GM18870 (cell line): ENCODE measurements at regions not wholly inside any gene's neighbourhood (a gene's known extent, or its start where the extent isn't known, plus 50 kb on each side); places are given as distances from the start of the nearest gene placed in this dataset.

ENCODE experiments used
- ATAC-seq: cut with Tn5 transposase; IDR thresholded peaks from one replicate; pipeline ENCODE4 v1.9.1; 2021; ENCODE audit warnings: moderate library complexity; ENCODE audit not compliant: unreplicated experiment

GRCh38 chr14:97413966-97414717, 617.0 kb downstream of the VRK1 start:
- no peak for ATAC-seq

DNA sequence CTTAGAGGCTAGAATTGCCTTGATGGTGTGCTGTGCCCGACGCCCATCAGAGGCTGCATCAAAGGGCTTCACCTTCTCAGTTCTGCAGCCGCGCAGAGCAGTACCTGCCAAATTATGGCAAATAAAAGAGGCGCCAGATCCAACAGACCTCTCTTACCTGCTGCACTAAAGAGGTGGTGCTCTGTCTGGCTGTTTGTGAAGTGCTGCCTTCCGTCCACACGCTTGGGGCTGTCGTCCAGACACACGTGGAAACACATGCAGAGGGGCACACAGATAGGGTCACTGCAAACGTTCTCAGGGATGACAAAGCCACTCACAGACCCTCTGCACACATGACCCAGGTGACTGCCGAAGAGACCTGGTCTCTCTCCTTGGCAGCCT, 617.5 kb downstream of the VRK1 start:
- no peak for ATAC-seq

DNA sequence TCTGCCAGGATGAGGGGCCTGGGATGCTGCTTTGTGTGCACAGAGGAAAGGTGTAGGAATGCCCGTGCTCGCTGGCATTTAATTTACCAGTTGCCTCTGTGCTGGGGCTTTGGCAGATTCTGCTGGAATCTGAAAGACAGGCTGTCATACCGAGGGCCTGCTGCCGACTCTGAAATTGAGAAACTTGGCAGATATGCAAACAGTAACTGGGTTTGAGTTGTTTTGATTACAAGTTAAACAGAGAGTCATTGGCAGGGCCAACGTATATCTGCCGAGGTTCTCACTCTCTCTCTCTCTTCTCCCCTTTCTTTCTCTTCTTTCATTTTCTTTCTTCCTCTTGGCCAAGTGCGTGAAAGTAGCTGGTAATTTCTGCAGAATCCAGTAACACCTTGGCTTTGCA, 618.7 kb downstream of the VRK1 start:
- ATAC-seq = no peak

GRCh38 chr14:97416550-97416949, 619.4 kb downstream of the VRK1 start:
- ATAC-seq = no peak

- ATAC-seq = no peak
These were observed 620.1 kb downstream of the VRK1 start for GRCh38 chr14:97417331-97417730.

DNA sequence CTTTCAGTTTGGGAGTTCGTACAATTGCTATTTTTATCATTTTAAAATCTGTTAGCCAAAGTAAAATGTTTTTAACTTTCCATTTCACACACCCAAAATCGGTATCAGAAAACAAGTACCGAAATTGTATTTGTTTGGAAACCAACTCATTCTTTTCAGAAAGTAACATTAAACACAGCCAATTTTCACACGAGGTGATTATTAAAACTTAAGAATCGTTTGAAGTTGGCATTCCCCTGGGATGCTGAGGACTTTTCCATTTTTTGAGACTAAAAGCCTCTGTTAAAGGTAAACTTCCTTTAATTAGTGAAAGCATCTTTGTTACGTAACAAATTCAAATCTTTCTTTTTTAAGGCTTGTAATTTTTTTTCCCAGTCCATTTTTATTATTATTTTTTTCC, 623.0 kb downstream of the VRK1 start:
- ATAC-seq = no peak

DNA sequence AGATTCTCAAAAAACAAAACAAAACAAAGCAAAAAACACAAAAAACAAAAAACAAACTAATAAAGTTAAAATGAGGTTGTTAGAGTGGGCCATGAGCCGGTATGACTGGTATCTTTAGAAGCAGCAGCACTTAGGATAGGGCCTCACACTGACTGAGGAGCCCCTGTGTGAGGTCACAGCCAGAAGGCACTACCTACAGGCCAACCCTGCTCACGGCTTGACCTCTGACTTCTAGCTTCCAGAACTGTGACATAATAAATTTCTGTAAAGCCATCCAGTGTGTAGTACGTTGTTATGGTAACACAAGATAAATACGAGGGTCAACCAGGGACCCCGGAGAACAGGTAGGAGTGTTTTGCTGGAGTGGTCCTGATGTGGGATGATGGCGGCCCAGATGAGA, 629.6 kb downstream of the VRK1 start:
- no peak for ATAC-seq

DNA sequence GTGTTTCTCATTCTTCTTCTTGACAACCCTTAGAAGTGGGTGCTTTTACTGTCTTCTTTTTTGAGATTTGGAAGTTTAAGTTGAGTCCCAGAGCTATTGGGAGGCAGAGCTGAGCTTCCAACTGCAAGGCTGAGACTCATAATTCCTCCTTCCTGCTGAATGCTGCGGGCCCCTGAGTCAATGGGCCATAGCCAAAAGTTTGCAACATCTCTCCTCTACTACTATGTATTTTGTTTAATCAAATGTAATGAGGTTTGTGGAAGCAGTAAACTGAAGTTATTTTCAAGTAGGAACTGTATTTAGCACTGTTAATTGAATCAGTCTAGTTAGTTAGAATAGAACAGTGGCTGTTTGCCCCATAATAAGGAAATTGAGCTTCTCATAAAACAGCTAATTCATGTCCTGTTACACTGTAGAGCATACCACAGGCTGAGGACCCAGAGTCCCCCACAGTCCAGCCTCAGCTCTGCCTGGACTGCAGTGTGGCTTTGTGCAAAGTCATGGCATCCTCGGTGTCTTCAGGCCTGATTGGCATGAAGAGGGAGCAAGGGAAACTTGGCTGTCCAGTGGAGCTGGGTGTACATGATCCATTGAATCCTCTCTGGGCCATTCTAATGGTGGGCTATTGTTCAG, 631.7 kb downstream of the VRK1 start:
- no peak for ATAC-seq

GRCh38 chr14:97432586-97432985, 635.4 kb downstream of the VRK1 start:
- no peak for ATAC-seq

- no peak for ATAC-seq
These were observed 644.7 kb downstream of the VRK1 start for GRCh38 chr14:97441740-97442362.

DNA sequence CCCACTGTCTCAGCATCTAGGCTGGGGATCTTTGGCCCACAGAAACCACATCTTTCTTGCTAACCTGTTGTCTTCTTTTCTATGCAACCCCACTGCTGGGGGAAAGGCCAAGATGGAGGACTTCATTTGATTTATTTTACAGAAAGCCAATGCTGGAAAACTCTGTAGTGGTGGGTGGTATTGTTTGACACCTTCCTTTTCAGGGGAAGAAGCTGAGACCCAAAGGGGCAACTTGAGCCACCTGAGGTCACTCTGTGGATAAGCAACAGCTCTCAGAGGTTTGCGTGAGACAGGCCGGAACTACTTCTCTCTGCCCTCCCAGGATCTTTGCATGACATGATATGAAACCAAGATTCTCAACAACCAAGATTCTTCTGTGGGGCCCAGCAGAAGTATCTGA, 645.2 kb downstream of the VRK1 start:
- no peak for ATAC-seq

DNA sequence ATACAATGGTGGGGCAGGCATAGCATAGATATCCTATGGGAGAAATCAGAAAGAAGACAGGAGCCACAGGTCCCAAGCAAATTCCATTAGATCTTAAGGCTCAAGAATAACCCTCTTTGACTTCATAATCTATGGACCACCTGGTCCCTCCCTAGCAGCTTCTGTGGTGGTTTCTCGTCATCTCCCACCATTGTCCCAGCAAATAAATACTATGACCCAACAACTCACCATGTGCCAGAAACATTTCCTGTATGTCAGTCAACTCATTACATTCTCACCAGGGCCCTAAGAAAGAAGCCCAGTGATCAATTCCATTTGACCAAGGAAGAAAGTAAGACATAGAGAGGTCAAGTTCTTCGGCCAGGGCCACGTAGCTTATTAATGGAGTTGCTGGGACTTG, 646.2 kb downstream of the VRK1 start:
- no peak for ATAC-seq

DNA sequence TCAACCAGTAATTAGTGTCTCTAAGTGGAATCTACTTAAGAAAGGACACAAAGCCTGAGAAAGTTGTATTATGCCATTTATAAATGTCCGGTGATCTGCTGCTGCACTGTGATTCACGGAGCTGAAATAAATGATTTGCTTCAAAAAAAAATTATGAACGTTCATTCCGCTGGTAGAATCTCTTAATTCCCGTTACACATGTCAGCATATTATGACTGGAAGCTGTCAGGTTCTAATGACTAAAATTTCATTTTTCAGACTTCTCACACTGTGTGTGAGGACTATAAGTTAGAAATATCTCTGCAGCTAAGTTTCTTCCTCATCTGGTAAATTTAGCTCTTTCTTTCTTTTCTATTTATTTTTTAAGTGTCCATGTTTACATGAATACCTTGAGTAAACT, 647.1 kb downstream of the VRK1 start:
- no peak for ATAC-seq

DNA sequence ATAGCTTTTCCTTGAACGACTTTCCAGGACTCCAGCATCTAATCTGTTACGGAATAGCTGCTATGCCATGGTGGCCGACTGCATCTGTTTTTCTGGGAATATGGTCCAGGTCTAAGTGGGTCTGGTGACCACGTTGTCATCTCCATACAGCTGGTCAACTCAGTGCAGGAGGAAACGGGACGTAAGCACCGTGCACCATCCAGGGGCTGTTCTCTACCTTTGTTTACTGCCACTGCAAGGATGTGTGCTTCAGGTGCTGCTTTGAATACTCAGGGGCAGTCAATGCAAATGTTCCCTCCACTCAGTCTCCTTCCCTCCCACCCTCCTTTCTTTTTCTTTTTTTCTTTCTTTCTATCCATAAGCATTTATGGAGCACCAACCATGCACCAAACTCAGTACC, 648.2 kb downstream of the VRK1 start:
- ATAC-seq = no peak

- no peak for ATAC-seq
These were observed 648.9 kb downstream of the VRK1 start for GRCh38 chr14:97446087-97446486.

- no peak for ATAC-seq
These were observed 655.1 kb downstream of the VRK1 start for GRCh38 chr14:97452314-97452713.

- no peak for ATAC-seq
These were observed 656.8 kb downstream of the VRK1 start for GRCh38 chr14:97453991-97454390.

- no peak for ATAC-seq
These were observed 659.3 kb downstream of the VRK1 start for GRCh38 chr14:97456462-97456861.

- ATAC-seq = no peak
These were observed 659.8 kb downstream of the VRK1 start for GRCh38 chr14:97456958-97457357.

- no peak for ATAC-seq
These were observed 660.4 kb downstream of the VRK1 start for GRCh38 chr14:97457575-97458085.

GRCh38 chr14:97458255-97458654, 661.1 kb downstream of the VRK1 start:
- ATAC-seq = no peak
